Stomach (tissue), 4 donors: ENCODE measurements at regions not wholly inside any gene's neighbourhood (a gene's known extent, or its start where the extent isn't known, plus 50 kb on each side); places are given as distances from the start of the nearest gene placed in this dataset.

Source experiments
- EP300 ChIP-seq: sonication (generic); formaldehyde crosslinking; IDR thresholded peaks from one replicate; pipeline ENCODE4 v1.6.1; 2017; ENCODE audit warnings: antibody characterized with exemption
- POLR2A ChIP-seq, 4 donors: fragments of 450-650 bp; IDR thresholded peaks; one replicate each; pipeline ENCODE4 v1.6.1; 2016; ENCODE audit warnings: antibody characterized with exemption in 4 of 4, control low read depth in 2 of 4, mild to moderate bottlenecking in 1 of 4, moderate library complexity in 1 of 4
- POLR2AphosphoS5 ChIP-seq, 3 donors: sonication (generic); formaldehyde crosslinking; IDR thresholded peaks; one replicate each; pipeline ENCODE4 v1.6.1; 2016; ENCODE audit warnings: antibody characterized with exemption in 3 of 3
- TF ChIP-seq, protein P1 (sequence below), 7 experiments: fragments of 450-650 bp in 4 of 7; fragments of 200-600 bp in 3 of 7; sonication (generic) in 3 of 7; IDR thresholded peaks; one replicate each; pipeline ENCODE4 v1.5.1; 2016 to 2019; ENCODE audit warnings: antibody characterized with exemption in 7 of 7, control low read depth in 2 of 7, mild to moderate bottlenecking in 1 of 7

DNA sequence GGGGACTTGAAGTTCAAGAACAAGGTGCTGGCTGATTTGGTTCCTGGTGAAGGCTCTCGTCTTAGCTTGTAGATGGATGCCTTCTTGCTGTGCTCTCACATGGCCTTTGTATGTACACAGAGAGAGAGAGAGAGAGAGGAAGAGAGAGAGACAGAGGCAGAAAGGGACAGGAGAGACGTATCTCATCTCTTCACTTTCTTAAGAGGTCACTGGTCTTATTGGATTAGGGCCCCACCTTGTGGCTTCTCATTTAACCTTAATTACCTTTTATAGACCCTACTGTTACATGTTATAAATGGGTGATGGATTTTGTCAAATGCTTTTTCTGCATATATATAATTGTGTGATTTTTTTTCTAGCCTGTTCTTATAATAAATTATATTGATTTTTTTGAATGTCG, 1444.2 kb downstream of the ADGRL3 start:
- TF ChIP-seq, protein P1, sequence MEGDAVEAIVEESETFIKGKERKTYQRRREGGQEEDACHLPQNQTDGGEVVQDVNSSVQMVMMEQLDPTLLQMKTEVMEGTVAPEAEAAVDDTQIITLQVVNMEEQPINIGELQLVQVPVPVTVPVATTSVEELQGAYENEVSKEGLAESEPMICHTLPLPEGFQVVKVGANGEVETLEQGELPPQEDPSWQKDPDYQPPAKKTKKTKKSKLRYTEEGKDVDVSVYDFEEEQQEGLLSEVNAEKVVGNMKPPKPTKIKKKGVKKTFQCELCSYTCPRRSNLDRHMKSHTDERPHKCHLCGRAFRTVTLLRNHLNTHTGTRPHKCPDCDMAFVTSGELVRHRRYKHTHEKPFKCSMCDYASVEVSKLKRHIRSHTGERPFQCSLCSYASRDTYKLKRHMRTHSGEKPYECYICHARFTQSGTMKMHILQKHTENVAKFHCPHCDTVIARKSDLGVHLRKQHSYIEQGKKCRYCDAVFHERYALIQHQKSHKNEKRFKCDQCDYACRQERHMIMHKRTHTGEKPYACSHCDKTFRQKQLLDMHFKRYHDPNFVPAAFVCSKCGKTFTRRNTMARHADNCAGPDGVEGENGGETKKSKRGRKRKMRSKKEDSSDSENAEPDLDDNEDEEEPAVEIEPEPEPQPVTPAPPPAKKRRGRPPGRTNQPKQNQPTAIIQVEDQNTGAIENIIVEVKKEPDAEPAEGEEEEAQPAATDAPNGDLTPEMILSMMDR (IDR thresholded peaks at IDR 0.05): peak in 1 of 7 experiments; percentile 16
- TF ChIP-seq POLR2AphosphoS5 (IDR thresholded peaks at IDR 0.05) (no peak), POLR2A (IDR thresholded peaks at IDR 0.05) (no peak), EP300 (no peak)
